ENCODE measurements at regions not wholly inside any gene's neighbourhood (a gene's known extent, or its start where the extent isn't known, plus 50 kb on each side); places are given as distances from the start of the nearest gene placed in this dataset.
"Not testable (repeated sequence)": the region's sequence is repeated elsewhere in the genome, so short reads cannot be mapped to it uniquely, and the experiment has no call there.

GRCh38 chr6:4259391-4259790, 124.0 kb upstream of the ECI2 start:
- no peak for DNase-seq (ENCODE audit: low read depth)

GRCh38 chr6:4258733-4259132, 123.4 kb upstream of the ECI2 start:
- DNase-seq (ENCODE audit: low read depth): no peak

GRCh38 chr6:4256969-4257368, 121.6 kb upstream of the ECI2 start:
- no peak for DNase-seq (ENCODE audit: low read depth)

GRCh38 chr6:4253604-4254231, 118.3 kb upstream of the ECI2 start:
- peak; percentile 4 for DNase-seq (ENCODE audit: low read depth)

GRCh38 chr6:4252445-4252844, 117.1 kb upstream of the ECI2 start:
- not testable (repeated sequence) for DNase-seq (ENCODE audit: low read depth)

GRCh38 chr6:4250645-4251044, 115.3 kb upstream of the ECI2 start:
- no peak for DNase-seq (ENCODE audit: low read depth)

GRCh38 chr6:4243832-4244231, 108.5 kb upstream of the ECI2 start:
- DNase-seq (ENCODE audit: low read depth): not testable (repeated sequence)

- DNase-seq (ENCODE audit: low read depth): no peak
Observed at GRCh38 chr6:4243237-4243636, 107.9 kb upstream of the ECI2 start.

GRCh38 chr6:4242601-4243000, 107.2 kb upstream of the ECI2 start:
- no peak for DNase-seq (ENCODE audit: low read depth)

- DNase-seq (ENCODE audit: low read depth): no peak
Observed at GRCh38 chr6:4240148-4240547, 104.8 kb upstream of the ECI2 start.

GRCh38 chr6:4225161-4225872, 89.9 kb upstream of the ECI2 start:
- DNase-seq (ENCODE audit: low read depth): no peak

GRCh38 chr6:4224067-4224978, 88.9 kb upstream of the ECI2 start:
- DNase-seq (ENCODE audit: low read depth): no peak

GRCh38 chr6:4220558-4220957, 85.2 kb upstream of the ECI2 start:
- DNase-seq (ENCODE audit: low read depth): no peak

GRCh38 chr6:4218619-4219317, 83.4 kb upstream of the ECI2 start:
- not testable (repeated sequence) for DNase-seq (ENCODE audit: low read depth)

GRCh38 chr6:4212588-4212987, 77.2 kb upstream of the ECI2 start:
- DNase-seq (ENCODE audit: low read depth): no peak

- peak; percentile 14 for DNase-seq (ENCODE audit: low read depth)
Observed at GRCh38 chr6:4210629-4211419, 75.4 kb upstream of the ECI2 start.

- DNase-seq (ENCODE audit: low read depth): no peak
Observed at GRCh38 chr6:4209196-4209595, 73.8 kb upstream of the ECI2 start.

- DNase-seq (ENCODE audit: low read depth): no peak
Observed at GRCh38 chr6:4208158-4208557, 72.8 kb upstream of the ECI2 start.

- not testable (repeated sequence) for DNase-seq (ENCODE audit: low read depth)
Observed at GRCh38 chr6:4203642-4204417, 68.5 kb upstream of the ECI2 start.

- DNase-seq (ENCODE audit: low read depth): no peak
Observed at GRCh38 chr6:4192627-4193026, 57.3 kb upstream of the ECI2 start.

GRCh38 chr6:4192173-4192572, 56.8 kb upstream of the ECI2 start:
- DNase-seq (ENCODE audit: low read depth): no peak

Data from HS-27A (cell line).